Endothelial cell of umbilical vein (primary cell): ENCODE measurements at regions not wholly inside any gene's neighbourhood (a gene's known extent, or its start where the extent isn't known, plus 50 kb on each side); places are given as distances from the start of the nearest gene placed in this dataset.

Experiments
- BruUV-seq: library from RNA; stranded (reverse); fragments of 400-500 nt; replicated peaks from 2 replicates; lab custom pipeline; 2021; lab: Mats Ljungman, UMichigan
- CTCF ChIA-PET: fragments of 300-600, 350-600 bp; sonication (Branson Sonifier 250); formaldehyde crosslinking; loops from one replicate; lab custom pipeline; 2021; ENCODE audit warnings: antibody characterized with exemption, inconsistent platforms; lab: Charles Lee
- POLR2A ChIA-PET: fragments of 300-600, 350-600 bp; sonication (Branson Sonifier 250); formaldehyde crosslinking; loops from one replicate; lab custom pipeline; 2021; ENCODE audit warnings: antibody characterized with exemption, inconsistent platforms; lab: Charles Lee
- DNase-seq: peaks from one replicate; pipeline ENCODE4 v3.0.0-alpha.2; 2011; ENCODE audit warnings: low read depth, low spot score
- FAIRE-seq: peaks from 2 replicates; lab custom pipeline; 2011; peaks lifted over from hg19 to GRCh38; lab: Jason Lieb, UNC
- H2AFZ ChIP-seq: 2 replicates; pipeline ENCODE4 v1.6.0; 2012; ENCODE audit warnings: low read depth, low read length, control low read depth, inconsistent platforms
- H3K27ac ChIP-seq: 2 replicates; pipeline ENCODE4 v1.5.1; 2011; ENCODE audit warnings: low read depth, mild to moderate bottlenecking, control low read depth, low read length, moderate library complexity; ENCODE audit not compliant: insufficient read depth
- H3K27me3 ChIP-seq, 2 experiments: 2 replicates each; pipeline versions ENCODE4 v1.6.0 to v1.6.1; 2011; ENCODE audit warnings: low read length in 2 of 2, mixed read lengths in 1 of 2; ENCODE audit not compliant: control insufficient read depth in 2 of 2, insufficient read depth in 2 of 2
- H3K36me3 ChIP-seq, 2 experiments: 2 replicates in 1 of 2; 3 replicates in 1 of 2; pipeline ENCODE4 v1.5.1; 2011; ENCODE audit warnings: low read length in 2 of 2, mild to moderate bottlenecking in 1 of 2, moderate library complexity in 1 of 2; ENCODE audit not compliant: control insufficient read depth in 2 of 2, insufficient read depth in 2 of 2; ENCODE audit errors: extremely low read depth in 1 of 2
- H3K4me1 ChIP-seq: 3 replicates; pipeline ENCODE4 v1.5.1; 2011; ENCODE audit warnings: mild to moderate bottlenecking, low read length; ENCODE audit not compliant: control insufficient read depth, insufficient read depth; ENCODE audit errors: extremely low read depth
- H3K4me2 ChIP-seq: 2 replicates; pipeline ENCODE4 v1.6.1; 2011; ENCODE audit warnings: low read length, control low read depth, mixed read lengths; ENCODE audit not compliant: insufficient read depth
- H3K4me3 ChIP-seq, 3 experiments: fragments of 200-600 bp in 1 of 3; sonication (generic), shearing (Covaris generic) in 1 of 3; replicated peaks in 1 of 3; 2 replicates each; pipeline ENCODE4 v1.5.1; 2011 to 2016; ENCODE audit warnings: control low read depth in 3 of 3, low read length in 3 of 3, mild to moderate bottlenecking in 2 of 3, inconsistent platforms in 1 of 3, low read depth in 1 of 3, moderate library complexity in 1 of 3; ENCODE audit not compliant: insufficient read depth in 1 of 3
- H3K79me2 ChIP-seq: 2 replicates; pipeline ENCODE4 v1.6.0; 2012; ENCODE audit warnings: low read length, inconsistent platforms; ENCODE audit not compliant: control insufficient read depth, insufficient read depth
- H3K9ac ChIP-seq: replicated peaks from 2 replicates; pipeline ENCODE3; 2011; ENCODE audit warnings: low read length, control low read depth; ENCODE audit not compliant: insufficient read depth; ENCODE audit errors: extremely low read depth
- H3K9me1 ChIP-seq: replicated peaks from 3 replicates; pipeline ENCODE4 v1.6.0; 2011; ENCODE audit warnings: mild to moderate bottlenecking, low read length; ENCODE audit not compliant: control insufficient read depth, insufficient read depth; ENCODE audit errors: extremely low read depth
- H3K9me3 ChIP-seq: replicated peaks from 2 replicates; pipeline ENCODE4 v1.5.1; 2012; ENCODE audit warnings: low read length, inconsistent platforms; ENCODE audit not compliant: control insufficient read depth, insufficient read depth
- H4K20me1 ChIP-seq: replicated peaks from 2 replicates; pipeline ENCODE3; 2011; ENCODE audit warnings: mild to moderate bottlenecking, low read length; ENCODE audit not compliant: control insufficient read depth, insufficient read depth; ENCODE audit errors: extremely low read depth
- EZH2 ChIP-seq: IDR thresholded peaks from 2 replicates; pipeline ENCODE4 v1.6.1; 2012; ENCODE audit warnings: borderline replicate concordance, low read depth, mild to moderate bottlenecking, moderate library complexity, low read length, inconsistent platforms; ENCODE audit not compliant: severe bottlenecking
- FOS ChIP-seq: IDR thresholded peaks from 2 replicates; pipeline ENCODE4 v1.6.1; 2011; ENCODE audit warnings: mild to moderate bottlenecking, low read length, moderate library complexity, borderline replicate concordance; ENCODE audit not compliant: insufficient read depth
- GATA2 ChIP-seq: IDR thresholded peaks from 2 replicates; pipeline ENCODE4 v1.7.0; 2011; ENCODE audit warnings: low read depth, mild to moderate bottlenecking, moderate library complexity, mixed read lengths, low read length; ENCODE audit not compliant: insufficient read length, insufficient read depth
- JUN ChIP-seq: IDR thresholded peaks from 2 replicates; pipeline ENCODE4 v1.6.1; 2011; ENCODE audit warnings: borderline replicate concordance, low read depth; ENCODE audit not compliant: insufficient read length, insufficient read depth
- MYC ChIP-seq: IDR thresholded peaks from one replicate; pipeline ENCODE4 v1.6.1; 2011; ENCODE audit warnings: mild to moderate bottlenecking, low read depth, low read length
- POLR2A ChIP-seq: IDR thresholded peaks from 2 replicates; pipeline ENCODE4 v1.6.1; 2012; ENCODE audit warnings: low read depth, mild to moderate bottlenecking, control low read depth, low read length
- POLR2AphosphoS5 ChIP-seq: IDR thresholded peaks from 2 replicates; pipeline ENCODE4 v1.6.1; 2012; ENCODE audit warnings: low read depth, mild to moderate bottlenecking, control low read depth, low read length, moderate library complexity; ENCODE audit not compliant: insufficient read depth
- dilution Hi-C: fragments of 300-500 bp; cut with MboI; formaldehyde crosslinking; loops from one replicate; pipeline ENCODE4 v1.15.0; 2019; ENCODE audit warnings: low sequenced_read_pairs; ENCODE audit not compliant: extremely low pct_ligation_motif_present
- intact Hi-C: fragments of 100-400 bp; cut with micrococcal nuclease; formaldehyde crosslinking; loops from one replicate; pipeline ENCODE4 v1.10.0; 2022
- TF ChIP-seq, protein P1 (sequence below): IDR thresholded peaks from 2 replicates; pipeline ENCODE4 v1.6.1; 2011; ENCODE audit not compliant: insufficient read depth, insufficient read length
- TF ChIP-seq, protein P2 (sequence below), 2 donors: IDR thresholded peaks; 1 replicate in 1 of 2; 2 replicates in 1 of 2; pipeline ENCODE4 v1.5.1; 2011; ENCODE audit warnings: low read length in 2 of 2, mild to moderate bottlenecking in 2 of 2, moderate library complexity in 2 of 2, control low read depth in 1 of 2, inconsistent platforms in 1 of 2, low read depth in 1 of 2; ENCODE audit not compliant: insufficient read depth in 1 of 2; ENCODE audit errors: extremely low read depth in 1 of 2

- dilution Hi-C loops (no loop called here), intact Hi-C loops (no loop called here)
- Histone ChIP-seq H4K20me1 (no peaks in the 10 kb centered on the region), H3K4me3 (no peak overlapping the region), H3K27ac (no peak overlapping the region), H3K4me2 (no peak overlapping the region), H3K9me1 (no peaks in the 10 kb centered on the region), H3K4me1 (no peaks in the 10 kb centered on the region), H3K79me2 (no peaks in the 10 kb centered on the region), H3K9me3 (peaks cover 3% of the 10 kb centered on the region), H3K27me3 (no peaks in the 10 kb centered on the region), H2AFZ (no peak overlapping the region), H3K9ac (no peak overlapping the region), H3K36me3 (no peaks in the 10 kb centered on the region)
- no peak for DNase-seq
- no TSS peak for BruUV-seq
- TF ChIP-seq, protein P1, sequence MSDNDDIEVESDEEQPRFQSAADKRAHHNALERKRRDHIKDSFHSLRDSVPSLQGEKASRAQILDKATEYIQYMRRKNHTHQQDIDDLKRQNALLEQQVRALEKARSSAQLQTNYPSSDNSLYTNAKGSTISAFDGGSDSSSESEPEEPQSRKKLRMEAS: no peak
- TF ChIP-seq MYC: no peak
- TF ChIP-seq POLR2AphosphoS5: no peak
- TF ChIP-seq GATA2: no peak
- TF ChIP-seq JUN: no peak
- no peak for TF ChIP-seq EZH2
- TF ChIP-seq, protein P2, sequence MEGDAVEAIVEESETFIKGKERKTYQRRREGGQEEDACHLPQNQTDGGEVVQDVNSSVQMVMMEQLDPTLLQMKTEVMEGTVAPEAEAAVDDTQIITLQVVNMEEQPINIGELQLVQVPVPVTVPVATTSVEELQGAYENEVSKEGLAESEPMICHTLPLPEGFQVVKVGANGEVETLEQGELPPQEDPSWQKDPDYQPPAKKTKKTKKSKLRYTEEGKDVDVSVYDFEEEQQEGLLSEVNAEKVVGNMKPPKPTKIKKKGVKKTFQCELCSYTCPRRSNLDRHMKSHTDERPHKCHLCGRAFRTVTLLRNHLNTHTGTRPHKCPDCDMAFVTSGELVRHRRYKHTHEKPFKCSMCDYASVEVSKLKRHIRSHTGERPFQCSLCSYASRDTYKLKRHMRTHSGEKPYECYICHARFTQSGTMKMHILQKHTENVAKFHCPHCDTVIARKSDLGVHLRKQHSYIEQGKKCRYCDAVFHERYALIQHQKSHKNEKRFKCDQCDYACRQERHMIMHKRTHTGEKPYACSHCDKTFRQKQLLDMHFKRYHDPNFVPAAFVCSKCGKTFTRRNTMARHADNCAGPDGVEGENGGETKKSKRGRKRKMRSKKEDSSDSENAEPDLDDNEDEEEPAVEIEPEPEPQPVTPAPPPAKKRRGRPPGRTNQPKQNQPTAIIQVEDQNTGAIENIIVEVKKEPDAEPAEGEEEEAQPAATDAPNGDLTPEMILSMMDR (IDR thresholded peaks at IDR 0.05; ENCODE audit: extremely low read depth in 1 of 2, insufficient read depth in 1 of 2, low read depth in 1 of 2, low read length in 2 of 2): no peak
- TF ChIP-seq FOS: no peak
- no peak for TF ChIP-seq POLR2A
- FAIRE-seq: no peak
- POLR2A ChIA-PET: no interaction called here
- CTCF ChIA-PET: no interaction called here
These were observed 662.0 kb upstream of the FRG1 start for GRCh38 chr4:189278597-189279165.
